ENCODE measurements at regions not wholly inside any gene's neighbourhood (a gene's known extent, or its start where the extent isn't known, plus 50 kb on each side); places are given as distances from the start of the nearest gene placed in this dataset.
"Not testable (repeated sequence)": the region's sequence is repeated elsewhere in the genome, so short reads cannot be mapped to it uniquely, and the experiment has no call there.

DNA sequence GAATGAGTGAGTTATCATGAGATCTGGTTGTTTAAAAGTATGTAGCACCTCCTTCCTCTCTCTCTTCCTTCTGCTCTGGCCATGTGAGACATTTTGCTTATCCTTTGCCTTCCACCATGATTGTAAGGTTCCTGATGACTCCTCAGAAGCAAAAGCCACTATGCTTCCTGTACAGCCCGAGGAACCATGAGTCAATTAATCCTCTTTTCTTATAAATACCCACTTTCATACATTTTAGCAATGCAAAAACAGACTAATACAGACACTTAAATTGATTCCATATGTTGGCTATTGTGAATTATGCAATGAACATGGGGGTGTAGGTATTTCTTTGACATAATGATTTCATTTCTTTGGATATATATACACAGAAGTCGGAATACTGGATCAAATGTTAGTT, 792.8 kb upstream of the EYS start:
- DNase-seq (ENCODE audit: low read depth, low spot score) = no peak

DNA sequence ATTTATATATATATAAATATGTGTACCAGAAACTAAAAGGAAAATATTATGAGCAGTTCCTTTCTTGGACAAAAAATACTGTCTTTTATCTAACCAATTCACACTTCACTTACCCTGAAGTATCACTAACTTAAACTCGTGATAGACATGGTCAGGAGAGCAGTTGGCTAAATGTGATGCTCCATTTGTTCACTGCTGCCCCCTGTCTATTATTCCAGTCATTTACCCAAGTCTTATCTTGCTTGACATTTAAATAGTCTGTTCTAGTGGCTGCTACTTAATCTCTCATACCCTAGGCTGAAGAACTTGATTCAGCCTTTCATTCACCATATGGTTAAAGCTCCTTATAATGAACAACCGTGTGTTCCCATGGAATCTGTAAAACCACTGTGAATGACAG, 789.6 kb upstream of the EYS start:
- no peak for DNase-seq (ENCODE audit: low read depth, low spot score)

DNA sequence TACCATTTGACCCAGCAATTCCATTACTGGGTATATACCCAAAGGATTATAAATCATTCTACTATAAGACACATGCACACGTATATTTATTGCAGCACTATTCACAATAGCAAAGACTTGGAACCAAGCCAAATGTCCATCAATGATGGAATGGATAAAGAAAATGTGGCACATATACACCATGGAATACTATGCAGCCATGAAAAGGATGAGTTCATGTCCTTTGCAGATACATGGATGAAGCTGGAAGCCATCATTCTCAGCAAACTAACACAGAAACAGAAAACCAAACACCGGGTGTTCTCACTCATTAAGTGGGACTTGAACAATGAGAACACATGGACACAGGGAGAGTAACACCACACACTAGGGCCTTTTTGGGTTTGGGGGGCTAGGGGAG, 787.6 kb upstream of the EYS start:
- not testable (repeated sequence) for DNase-seq (ENCODE audit: low read depth, low spot score)

DNA sequence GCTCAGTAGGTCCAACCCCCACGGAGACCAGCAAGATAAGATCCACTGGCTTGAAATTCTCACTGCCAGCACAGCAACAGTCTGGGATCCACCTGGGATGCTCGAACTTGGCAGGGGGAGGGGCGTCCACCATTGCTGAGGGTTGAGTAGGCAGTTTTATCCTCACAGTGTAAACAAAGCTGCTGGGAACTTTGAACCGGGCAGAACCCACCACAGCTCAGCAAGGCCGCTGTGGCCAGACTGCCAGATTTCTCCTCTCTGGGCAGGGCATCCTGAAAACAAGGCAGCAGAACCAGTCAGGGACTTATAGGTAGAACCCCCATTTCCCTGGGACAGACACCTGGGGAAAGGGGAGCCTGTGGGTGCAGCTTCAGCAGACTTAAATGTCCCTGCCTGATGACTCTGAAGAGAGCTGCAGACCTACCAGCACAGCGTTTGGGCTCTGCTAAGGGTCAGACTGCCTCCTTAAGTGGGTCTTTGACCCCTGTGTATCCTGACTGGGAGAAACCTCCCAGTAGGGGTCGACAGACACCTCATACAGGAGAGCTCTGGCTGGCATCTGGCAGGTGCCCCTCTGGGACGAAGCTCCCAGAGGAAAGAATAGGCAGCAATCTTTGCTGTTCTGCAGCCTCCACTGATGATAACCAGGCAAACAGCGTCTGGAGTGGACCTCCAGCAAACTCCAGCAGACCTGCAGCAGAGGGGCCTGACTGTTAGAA, 782.4 kb upstream of the EYS start:
- DNase-seq (ENCODE audit: low read depth, low spot score) = no peak

DNA sequence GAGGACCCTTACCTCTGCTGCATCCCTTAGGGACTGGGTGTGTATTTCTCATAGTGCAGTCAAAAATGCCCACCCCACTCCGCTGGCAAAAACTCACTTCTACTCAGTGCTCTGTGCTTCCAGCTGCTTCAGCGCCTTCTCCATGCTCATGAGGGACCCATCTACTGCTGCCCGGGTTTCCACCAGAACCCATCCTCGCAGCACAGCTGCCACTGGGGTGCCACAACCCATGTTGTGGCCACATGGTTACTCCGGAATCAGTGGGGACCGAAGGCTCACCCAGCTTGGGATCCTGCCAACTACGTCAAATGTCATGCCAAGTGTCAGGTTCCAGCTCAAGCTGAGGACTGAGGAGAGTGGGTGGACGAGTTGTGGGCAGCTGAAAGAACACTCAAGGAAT, 774.2 kb upstream of the EYS start:
- DNase-seq (ENCODE audit: low read depth, low spot score) = no peak

DNA sequence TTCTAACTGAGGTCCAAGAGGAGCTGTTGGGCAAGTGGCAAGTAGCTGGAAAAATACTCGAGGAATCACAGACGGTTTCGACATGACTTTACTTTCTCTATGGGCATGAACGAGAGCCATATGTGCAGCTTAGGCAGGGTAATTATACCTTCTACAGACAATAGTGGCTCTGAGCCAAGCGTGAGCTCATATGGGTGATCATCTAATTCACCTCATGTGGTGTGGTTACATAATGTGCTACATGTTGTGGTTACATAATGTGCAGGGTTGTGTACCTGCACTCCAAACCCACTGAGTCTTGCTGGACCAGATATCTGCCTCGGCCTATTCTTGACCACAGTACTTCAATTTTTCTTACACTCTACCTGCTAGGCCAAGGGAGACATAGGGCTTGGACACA, 771.7 kb upstream of the EYS start:
- no peak for DNase-seq (ENCODE audit: low read depth, low spot score)

DNA sequence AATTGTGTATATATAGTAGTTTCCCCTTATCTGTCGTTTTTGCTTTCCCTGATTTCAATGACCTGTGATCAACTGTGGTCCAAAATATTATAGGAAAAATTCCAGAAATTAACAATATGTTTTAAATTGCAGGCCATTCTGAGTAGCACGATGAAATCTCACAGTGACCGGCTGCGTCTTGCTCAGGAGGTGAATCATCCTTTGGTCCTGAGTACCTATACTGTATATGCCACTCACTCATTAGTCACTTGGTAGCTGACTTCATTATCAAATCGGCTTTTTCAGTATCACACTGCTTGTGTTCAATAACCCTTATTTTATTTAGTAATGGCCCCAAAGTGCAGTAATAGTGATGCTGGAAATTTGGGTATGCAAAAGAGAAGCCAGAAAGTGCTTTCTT, 728.3 kb upstream of the EYS start:
- DNase-seq (ENCODE audit: low read depth, low spot score) = no peak

DNA sequence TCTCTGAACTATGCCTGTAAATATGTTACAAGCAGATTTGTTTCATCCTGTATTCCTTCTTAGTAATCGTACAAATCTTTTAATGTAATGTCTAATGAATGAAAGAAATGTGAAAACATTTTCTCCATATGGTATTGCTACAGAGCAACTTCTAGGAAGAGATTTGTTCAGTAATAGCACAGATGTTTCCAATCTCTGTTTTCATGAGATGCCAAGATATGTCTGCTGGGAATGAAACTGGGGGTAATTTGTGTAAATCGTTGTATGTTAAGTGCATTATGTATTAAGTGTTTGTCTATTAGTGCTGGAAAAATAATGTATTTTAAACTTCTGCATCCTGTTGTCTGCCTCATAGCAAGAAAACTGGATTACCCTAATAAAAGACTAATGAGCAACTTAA, 722.2 kb upstream of the EYS start:
- DNase-seq (ENCODE audit: low read depth, low spot score) = peak; percentile 1

DNA sequence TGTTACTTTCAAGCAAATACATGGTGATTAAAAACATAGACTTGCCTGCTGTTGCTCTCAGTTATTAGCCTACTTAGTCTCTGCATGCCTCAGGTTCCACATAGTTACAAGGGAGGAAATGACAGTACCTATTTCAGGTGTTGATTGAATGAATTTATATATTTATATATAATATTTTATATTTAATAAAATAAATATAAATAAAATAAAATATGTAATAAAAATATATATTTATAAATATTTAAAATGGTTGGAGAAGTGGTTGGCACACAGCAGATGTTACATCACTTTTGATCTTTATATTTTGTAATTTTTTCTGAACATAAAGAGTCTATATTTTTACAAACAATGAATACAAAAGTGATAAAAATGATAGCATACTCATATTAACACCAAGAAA, 716.0 kb upstream of the EYS start:
- no peak for DNase-seq (ENCODE audit: low read depth, low spot score)

DNA sequence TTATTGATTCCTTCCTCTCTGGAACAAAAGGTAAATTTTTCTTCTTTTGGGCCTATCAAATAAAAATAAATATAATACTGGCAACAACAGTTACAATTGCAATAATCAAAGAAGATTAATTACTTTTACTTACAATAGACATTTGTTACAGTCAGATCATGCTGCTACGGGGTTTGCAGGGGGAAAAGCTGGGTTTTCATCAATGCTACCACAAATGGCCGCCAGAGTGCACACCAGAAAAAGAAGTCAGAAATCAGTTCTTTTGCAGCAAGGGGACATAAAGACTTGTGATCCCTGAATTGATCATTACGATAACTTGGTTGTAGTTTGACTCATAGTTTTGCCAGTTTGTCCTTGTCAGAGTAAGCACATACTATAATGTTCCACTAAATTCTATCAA, 714.5 kb upstream of the EYS start:
- no peak for DNase-seq (ENCODE audit: low read depth, low spot score)

DNA sequence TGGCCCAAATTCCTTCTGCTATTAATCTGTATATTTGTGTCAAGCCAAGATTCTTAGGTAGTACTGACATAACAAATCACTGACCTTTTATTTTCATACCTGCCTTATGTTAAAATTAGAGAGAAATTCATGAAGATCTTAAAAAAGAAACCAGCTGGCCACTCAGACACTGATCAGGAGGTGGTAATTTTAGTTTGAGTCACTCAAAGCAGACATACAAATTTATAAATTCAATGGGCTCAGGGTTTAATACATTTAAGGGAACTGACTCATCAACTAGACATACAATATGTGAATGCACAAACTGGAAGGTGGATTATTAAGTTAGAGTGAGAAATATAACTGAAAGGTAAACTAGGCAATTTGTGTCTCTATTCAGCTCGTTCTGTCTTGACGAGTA, 711.9 kb upstream of the EYS start:
- DNase-seq (ENCODE audit: low read depth, low spot score) = no peak

DNA sequence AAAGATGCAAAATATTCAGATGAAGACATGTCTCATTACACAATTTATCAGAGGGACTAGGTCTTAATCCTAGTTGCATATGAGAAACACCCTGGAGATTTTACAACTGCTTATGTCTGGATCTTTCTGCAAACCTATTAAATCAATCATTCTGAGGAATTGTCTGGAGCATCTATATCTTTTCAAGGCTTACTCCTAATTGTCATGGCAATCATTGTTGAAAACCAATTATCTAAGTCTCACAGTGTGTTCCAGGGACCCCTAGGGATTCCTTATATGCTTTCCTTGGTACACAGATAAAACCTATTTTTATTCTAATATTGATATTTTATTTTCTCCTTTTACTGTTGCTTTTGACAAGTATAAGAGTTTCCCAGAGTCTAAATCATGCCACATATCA, 696.9 kb upstream of the EYS start:
- no peak for DNase-seq (ENCODE audit: low read depth, low spot score)

DNA sequence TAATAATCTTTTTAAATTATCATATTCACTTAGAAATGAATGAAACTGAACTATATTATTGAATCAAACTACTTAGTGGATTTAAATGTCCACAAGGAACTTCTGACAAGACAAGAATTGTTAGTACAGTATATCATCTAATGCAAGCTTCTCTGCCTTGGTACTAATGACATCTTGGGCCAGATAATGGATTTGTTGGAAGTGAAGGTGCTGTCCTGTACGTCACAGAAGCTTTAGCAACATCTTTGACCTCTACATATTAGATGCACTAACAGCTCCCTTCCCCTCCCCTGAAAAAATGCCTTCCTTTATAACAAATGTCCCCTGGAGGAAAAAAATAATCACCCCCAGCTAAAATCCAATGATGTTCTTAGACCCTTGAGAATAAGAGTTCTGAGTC, 695.8 kb upstream of the EYS start:
- no peak for DNase-seq (ENCODE audit: low read depth, low spot score)

DNA sequence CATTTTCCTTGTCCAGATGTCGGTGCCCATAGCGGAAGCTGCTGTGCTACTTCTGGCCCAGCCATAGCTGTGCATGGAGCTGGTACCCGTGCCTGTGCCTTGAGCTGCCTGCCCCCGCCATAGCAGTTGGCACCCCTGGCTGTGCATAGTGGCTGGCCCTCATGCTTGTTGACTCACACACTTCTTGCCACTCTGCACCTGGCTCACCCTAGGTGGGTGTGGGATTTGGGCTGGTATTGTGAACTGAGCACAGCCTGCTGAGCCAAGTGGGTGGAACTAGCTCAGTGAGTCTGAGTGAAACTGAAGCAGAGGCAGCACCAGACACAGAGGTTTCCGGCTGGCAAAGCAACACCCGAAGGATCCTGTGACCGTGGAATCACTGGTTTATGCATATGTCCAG, 689.5 kb upstream of the EYS start:
- DNase-seq (ENCODE audit: low read depth, low spot score) = no peak

DNA sequence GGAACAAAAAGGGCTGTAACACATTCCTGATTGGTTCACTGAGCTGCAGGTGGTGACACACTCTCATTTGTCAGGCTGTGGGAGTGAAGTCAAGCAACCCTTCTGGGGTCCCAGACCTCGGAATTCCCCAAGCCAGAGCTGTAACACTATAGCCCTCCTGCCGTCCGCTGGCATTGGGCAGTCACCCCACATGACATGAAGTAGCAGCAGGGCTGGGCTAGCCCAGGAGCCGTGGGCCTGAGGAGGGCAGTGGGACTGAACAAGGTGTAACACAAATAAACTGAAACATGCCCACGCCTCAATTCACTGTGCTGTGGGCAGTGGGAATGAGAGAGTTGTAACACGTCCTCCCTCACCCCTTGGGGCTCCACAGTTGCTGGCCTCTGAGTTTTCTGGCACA, 689.1 kb upstream of the EYS start:
- no peak for DNase-seq (ENCODE audit: low read depth, low spot score)

DNA sequence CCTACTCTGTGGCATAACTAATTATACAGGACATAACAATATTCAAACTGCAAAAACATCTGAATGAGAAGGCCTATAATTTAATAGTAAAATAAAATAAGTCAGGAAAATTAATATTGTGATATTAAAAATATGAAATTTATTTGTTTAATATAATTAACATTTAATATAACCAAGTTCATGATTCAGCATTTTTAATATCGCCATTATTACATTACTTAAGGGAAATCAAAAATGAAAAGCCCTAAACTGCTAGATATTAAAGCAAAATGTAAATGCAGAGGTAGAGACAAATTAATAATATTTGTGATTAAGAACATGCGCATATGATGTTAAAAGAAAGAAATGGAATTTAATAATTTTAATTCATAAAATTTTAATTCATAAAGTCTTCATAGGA, 683.4 kb upstream of the EYS start:
- DNase-seq (ENCODE audit: low read depth, low spot score) = no peak

DNA sequence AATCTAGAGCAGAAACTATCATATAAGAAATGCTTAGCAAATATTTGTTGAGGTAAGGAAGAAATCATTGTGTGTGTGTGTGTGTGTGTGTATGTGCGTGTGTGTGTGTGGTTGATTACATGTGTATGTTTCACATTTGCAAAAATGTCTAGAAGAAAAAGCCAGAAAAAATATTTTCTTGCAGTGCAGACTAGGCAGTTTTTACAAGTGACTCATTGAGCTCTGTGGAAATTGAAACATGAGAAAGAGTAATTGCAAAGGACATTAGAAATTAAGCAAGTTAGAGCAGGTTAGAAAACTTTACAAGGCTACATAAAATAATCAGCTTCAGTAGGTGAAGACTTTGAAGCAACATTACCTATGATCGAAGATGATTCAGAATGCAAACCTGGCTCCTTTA, 669.0 kb upstream of the EYS start:
- no peak for DNase-seq (ENCODE audit: low read depth, low spot score)

DNA sequence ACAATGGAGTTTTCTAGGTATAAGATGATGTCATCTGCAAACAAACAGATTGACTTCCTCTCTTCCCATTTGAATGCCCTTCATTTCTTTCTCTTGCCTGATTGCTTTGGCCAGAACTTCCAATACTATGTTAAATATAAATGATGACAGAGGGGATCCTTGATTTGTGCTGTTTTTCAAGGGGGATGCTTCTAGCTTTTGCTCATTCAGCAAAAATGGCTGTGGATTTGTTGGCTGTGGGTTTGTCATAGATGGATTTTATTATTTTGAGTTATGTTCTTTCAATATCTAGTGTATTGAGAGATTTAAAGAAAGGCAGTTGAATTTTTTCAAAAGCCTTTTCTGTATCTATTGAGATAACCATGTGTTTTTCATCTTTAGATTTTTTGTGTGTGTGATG, 662.4 kb upstream of the EYS start:
- no peak for DNase-seq (ENCODE audit: low read depth, low spot score)

DNA sequence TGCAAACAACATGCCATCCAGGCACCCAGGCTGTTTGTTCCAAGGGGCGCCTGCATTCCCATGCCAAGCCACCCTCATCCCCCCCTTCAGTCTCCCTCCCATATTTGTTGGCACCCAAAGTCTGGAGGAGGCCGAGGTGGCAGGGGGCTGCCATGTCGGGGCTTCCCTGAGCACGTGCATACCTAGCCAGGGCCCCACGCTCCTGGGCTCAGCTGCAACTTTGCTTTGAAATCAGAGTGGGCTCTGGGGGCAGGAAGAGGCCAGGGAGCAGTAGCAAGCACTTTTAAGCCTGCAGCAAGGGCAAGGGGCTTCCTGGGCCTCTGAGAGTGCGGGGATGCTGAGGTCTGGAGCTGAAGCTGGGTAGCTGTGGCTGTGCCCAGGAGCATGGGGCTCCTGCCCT, 655.9 kb upstream of the EYS start:
- no peak for DNase-seq (ENCODE audit: low read depth, low spot score)

DNA sequence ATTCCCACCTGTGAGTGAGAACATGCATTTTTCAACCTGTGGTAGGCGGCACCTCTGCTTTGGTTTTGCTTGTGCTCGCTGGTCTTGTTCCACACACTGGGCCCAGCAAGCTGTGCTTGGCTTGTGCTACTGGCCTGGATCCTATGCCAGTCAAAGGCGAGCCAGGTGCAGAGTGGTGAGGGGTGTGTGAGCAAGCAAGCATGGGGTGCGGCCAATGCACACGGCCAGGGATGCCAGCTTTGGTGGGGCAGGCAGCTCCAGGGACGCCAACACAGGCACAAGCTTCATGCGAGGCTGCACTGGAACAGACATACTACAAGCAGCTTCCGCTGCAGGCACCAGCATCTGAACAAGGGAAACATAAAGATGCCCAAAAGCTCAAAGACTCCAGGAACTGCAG, 654.9 kb upstream of the EYS start:
- no peak for DNase-seq (ENCODE audit: low read depth, low spot score)

DNA sequence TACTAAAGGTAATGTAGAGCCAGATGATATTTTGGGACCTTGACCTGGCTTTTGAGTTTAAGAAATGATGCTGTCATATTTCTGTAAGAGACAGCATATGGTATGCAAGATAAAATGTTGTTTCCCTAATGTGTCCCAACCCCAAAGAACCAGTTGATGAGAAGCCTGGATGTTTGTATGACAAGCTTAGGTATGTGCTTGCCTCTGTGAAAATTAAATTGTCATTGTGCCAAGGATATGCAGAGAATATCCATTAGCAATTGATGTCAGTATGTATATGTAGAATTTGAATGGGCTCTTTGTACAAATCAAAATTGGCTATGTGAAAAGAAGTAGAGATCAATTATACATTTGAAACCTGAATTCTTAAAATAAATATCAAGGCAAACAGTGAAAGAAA, 650.8 kb upstream of the EYS start:
- no peak for DNase-seq (ENCODE audit: low read depth, low spot score)

DNA sequence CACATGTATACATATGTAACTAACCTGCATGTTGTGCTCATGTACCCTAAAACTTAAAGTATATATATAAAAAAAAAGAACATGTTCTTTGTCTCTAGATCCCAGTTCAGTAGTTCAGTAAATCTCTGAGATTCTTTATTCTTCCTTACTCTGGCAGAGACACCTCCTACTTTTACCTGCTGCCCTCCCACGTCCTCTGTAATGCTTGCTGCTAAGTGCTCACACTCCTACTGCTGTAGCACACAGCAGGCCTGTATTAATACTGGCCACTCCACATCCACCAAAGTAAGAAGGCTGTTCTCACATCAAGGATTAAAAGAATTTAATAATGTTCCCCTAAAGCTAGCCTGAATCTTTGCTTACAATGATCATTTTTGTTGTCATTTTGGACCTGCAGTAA, 648.4 kb upstream of the EYS start:
- DNase-seq (ENCODE audit: low read depth, low spot score) = no peak

DNA sequence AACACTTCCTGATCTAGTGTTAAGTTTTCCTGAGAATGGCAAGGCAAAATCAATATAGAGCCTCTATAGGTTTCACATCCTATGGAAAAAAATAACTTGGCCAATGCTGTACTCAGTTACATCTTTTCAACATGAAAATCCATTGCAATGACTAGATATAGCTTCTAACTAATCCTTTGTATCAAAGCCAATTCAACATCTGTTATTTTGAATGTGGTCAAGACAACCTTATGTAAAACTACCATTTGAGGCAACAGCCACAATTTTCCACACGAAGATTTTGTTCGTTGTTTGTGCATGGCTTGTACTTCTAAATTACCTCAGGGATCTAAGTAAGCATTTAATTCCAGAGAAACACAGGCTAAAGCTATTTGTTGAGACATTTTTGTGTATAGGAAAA, 637.8 kb upstream of the EYS start:
- DNase-seq (ENCODE audit: low read depth, low spot score) = no peak

DNA sequence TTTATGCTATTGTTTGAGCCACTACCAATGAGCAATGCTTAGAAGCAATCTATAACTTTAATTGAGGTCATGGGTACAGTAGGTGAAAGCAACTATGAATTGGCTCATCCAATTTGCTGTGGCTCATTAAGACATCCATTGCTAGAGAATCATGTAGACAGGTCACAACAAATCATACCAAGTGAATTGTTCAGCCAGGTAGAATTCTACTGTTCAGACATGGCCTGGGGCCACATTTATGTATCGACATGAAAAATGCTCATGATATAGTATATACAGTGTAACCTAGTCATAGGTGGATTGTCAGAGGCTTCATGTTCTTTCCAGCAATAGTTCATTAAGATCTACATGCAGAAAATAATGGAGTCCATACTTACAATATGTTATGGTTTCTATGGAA, 633.7 kb upstream of the EYS start:
- DNase-seq (ENCODE audit: low read depth, low spot score) = no peak
